H1 (cell line): ENCODE measurements at regions not wholly inside any gene's neighbourhood (a gene's known extent, or its start where the extent isn't known, plus 50 kb on each side); places are given as distances from the start of the nearest gene placed in this dataset.

ENCODE experiments used
- CTCF ChIA-PET: fragments of 300-600 bp; sonication (Branson Sonifier 250); formaldehyde crosslinking; loops from one replicate; lab custom pipeline; 2021; ENCODE audit not compliant: partially characterized antibody; lab: Charles Lee
- POLR2A ChIA-PET: fragments of 300-600 bp; sonication (Branson Sonifier 250); formaldehyde crosslinking; loops from one replicate; lab custom pipeline; 2021; ENCODE audit warnings: inconsistent platforms; ENCODE audit not compliant: partially characterized antibody; lab: Charles Lee
- DNase-seq, 2 experiments: peaks; one replicate each; pipeline versions ENCODE4 v3.0.0 to v3.0.0-alpha.2; 2010 to 2022; ENCODE audit warnings: low spot score in 2 of 2, low read depth in 1 of 2, mixed read lengths in 1 of 2
- FAIRE-seq: peaks from 2 replicates; lab custom pipeline; 2011; peaks lifted over from hg19 to GRCh38; lab: Jason Lieb, UNC
- H2AFZ ChIP-seq: 2 replicates; pipeline ENCODE4 v1.8.1; 2012; ENCODE audit warnings: low read length, inconsistent platforms
- H2AK5ac ChIP-seq: 2 replicates; pipeline ENCODE4 v1.6.1; 2013; ENCODE audit warnings: low read depth, low read length
- H2BK120ac ChIP-seq: replicated peaks from 2 replicates; pipeline ENCODE3; 2013; ENCODE audit warnings: low read depth, low read length, inconsistent platforms
- H2BK12ac ChIP-seq: 2 replicates; pipeline ENCODE4 v1.6.1; 2013; ENCODE audit warnings: low read depth, low read length
- H2BK15ac ChIP-seq: 2 replicates; pipeline ENCODE4 v1.6.1; 2013; ENCODE audit warnings: low read length
- H2BK20ac ChIP-seq: 2 replicates; pipeline ENCODE4 v1.6.1; 2013; ENCODE audit warnings: low read length
- H2BK5ac ChIP-seq: 2 replicates; pipeline ENCODE4 v1.6.1; 2013; ENCODE audit warnings: low read depth, low read length
- H3K14ac ChIP-seq: 2 replicates; pipeline ENCODE4 v1.6.1; 2013; ENCODE audit warnings: inconsistent platforms; ENCODE audit not compliant: insufficient read length
- H3K18ac ChIP-seq: 2 replicates; pipeline ENCODE4 v1.6.1; 2013; ENCODE audit warnings: low read length; ENCODE audit errors: extremely low read depth
- H3K23ac ChIP-seq: 2 replicates; pipeline ENCODE4 v1.6.1; 2013; ENCODE audit warnings: inconsistent platforms; ENCODE audit not compliant: insufficient read length
- H3K23me2 ChIP-seq: 2 replicates; pipeline ENCODE4 v1.6.1; 2013; ENCODE audit warnings: low read depth, low read length
- H3K27ac ChIP-seq: 2 replicates; pipeline ENCODE4 v1.6.1; 2011; ENCODE audit warnings: low read depth, low read length, inconsistent platforms
- H3K27me3 ChIP-seq, 4 experiments: replicated peaks in 1 of 4; 1 replicate in 1 of 4; 2 replicates in 3 of 4; pipeline versions ENCODE4 v1.6.1 to v1.8.1; 2011 to 2013; ENCODE audit warnings: low read length in 3 of 4, mild to moderate bottlenecking in 3 of 4, inconsistent platforms in 2 of 4, mixed read lengths in 2 of 4, moderate library complexity in 1 of 4; ENCODE audit not compliant: control insufficient read depth in 3 of 4, insufficient read depth in 3 of 4; ENCODE audit errors: extremely low read depth in 1 of 4
- H3K36me3 ChIP-seq, 4 experiments: 2 replicates each; pipeline versions ENCODE4 v1.6.1 to v1.8.1; 2011 to 2013; ENCODE audit warnings: mild to moderate bottlenecking in 4 of 4, low read length in 3 of 4, moderate library complexity in 2 of 4, control low read depth in 1 of 4, inconsistent platforms in 1 of 4; ENCODE audit not compliant: insufficient read depth in 4 of 4, control insufficient read depth in 2 of 4
- H3K4ac ChIP-seq: replicated peaks from 2 replicates; pipeline ENCODE3; 2013; ENCODE audit warnings: low read length, low read depth, mixed read lengths, inconsistent platforms; ENCODE audit not compliant: insufficient read length
- H3K4me1 ChIP-seq, 4 experiments: replicated peaks in 1 of 4; 1 replicate in 1 of 4; 2 replicates in 3 of 4; pipeline versions ENCODE4 v1.6.1 to v1.8.1; 2011 to 2013; ENCODE audit warnings: low read length in 3 of 4, inconsistent platforms in 2 of 4, mixed read lengths in 1 of 4; ENCODE audit not compliant: insufficient read depth in 4 of 4, control insufficient read depth in 3 of 4
- H3K4me2 ChIP-seq, 2 experiments: 2 replicates each; pipeline versions ENCODE4 v1.6.1 to v1.8.1; 2011 to 2013; ENCODE audit warnings: low read depth in 2 of 2, low read length in 2 of 2, control low read depth in 1 of 2, inconsistent platforms in 1 of 2, mild to moderate bottlenecking in 1 of 2; ENCODE audit not compliant: insufficient read depth in 1 of 2
- H3K4me3 ChIP-seq, 4 experiments: fragments of 200-600, 300-600 bp in 1 of 4; sonication (generic), shearing (Covaris generic), sonication (Bioruptor Twin) in 1 of 4; 2 replicates each; pipeline versions ENCODE4 v1.5.1 to v1.8.1; 2011 to 2016; ENCODE audit warnings: low read length in 4 of 4, low read depth in 3 of 4, control low read depth in 2 of 4, inconsistent platforms in 2 of 4, mild to moderate bottlenecking in 2 of 4, mixed read lengths in 1 of 4, moderate library complexity in 1 of 4; ENCODE audit not compliant: insufficient read depth in 2 of 4; ENCODE audit errors: extremely low read depth in 1 of 4
- H3K56ac ChIP-seq: replicated peaks from 2 replicates; pipeline ENCODE3; 2013; ENCODE audit warnings: low read depth, mild to moderate bottlenecking, mixed read lengths, low read length, inconsistent platforms; ENCODE audit not compliant: insufficient read length
- H3K79me1 ChIP-seq: 2 replicates; pipeline ENCODE4 v1.6.1; 2013; ENCODE audit warnings: low read depth, low read length, control low read depth
- H3K79me2 ChIP-seq, 2 experiments: 2 replicates each; pipeline versions ENCODE4 v1.6.1 to v1.8.1; 2012 to 2013; ENCODE audit warnings: low read length in 2 of 2, mild to moderate bottlenecking in 2 of 2, inconsistent platforms in 1 of 2; ENCODE audit not compliant: insufficient read depth in 2 of 2, control insufficient read depth in 1 of 2
- H3K9ac ChIP-seq, 4 experiments: replicated peaks in 1 of 4; 1 replicate in 1 of 4; 2 replicates in 3 of 4; pipeline versions ENCODE4 v1.6.1 to v1.8.1; 2011 to 2013; ENCODE audit warnings: low read depth in 3 of 4, low read length in 3 of 4, control low read depth in 2 of 4, mild to moderate bottlenecking in 2 of 4, moderate library complexity in 2 of 4, inconsistent platforms in 1 of 4; ENCODE audit errors: extremely low read depth in 1 of 4
- H3K9me3 ChIP-seq, 2 experiments: 2 replicates each; pipeline versions ENCODE4 v1.6.1 to v1.8.1; 2012 to 2013; ENCODE audit warnings: mild to moderate bottlenecking in 2 of 2, moderate library complexity in 2 of 2, control low read depth in 1 of 2, inconsistent platforms in 1 of 2, low read depth in 1 of 2, low read length in 1 of 2, mixed read lengths in 1 of 2; ENCODE audit not compliant: insufficient read depth in 2 of 2
- H4K20me1 ChIP-seq, 2 experiments: replicated peaks in 1 of 2; 2 replicates each; pipeline versions ENCODE3 to v1.8.1; 2011 to 2013; ENCODE audit warnings: inconsistent platforms in 2 of 2, low read length in 2 of 2, mild to moderate bottlenecking in 1 of 2; ENCODE audit not compliant: insufficient read depth in 2 of 2, control insufficient read depth in 1 of 2
- H4K5ac ChIP-seq: 2 replicates; pipeline ENCODE4 v1.6.1; 2013; ENCODE audit warnings: low read length, low read depth, mixed read lengths, inconsistent platforms; ENCODE audit not compliant: insufficient read length
- H4K8ac ChIP-seq: 2 replicates; pipeline ENCODE4 v1.8.0; 2013; ENCODE audit warnings: mild to moderate bottlenecking, moderate library complexity, low read length, inconsistent platforms; ENCODE audit not compliant: insufficient read depth; ENCODE audit errors: extremely low read depth
- H4K91ac ChIP-seq: replicated peaks from 2 replicates; pipeline ENCODE3; 2013; ENCODE audit warnings: low read length, mixed read lengths, inconsistent platforms; ENCODE audit not compliant: insufficient read length
- CBX8 ChIP-seq: fragments of 300-800, 300-1000 bp; sonication (generic); IDR thresholded peaks from 2 replicates; pipeline ENCODE4 v1.7.1; 2016; ENCODE audit warnings: low read depth, low read length, borderline replicate concordance
- CEBPB ChIP-seq: IDR thresholded peaks from 2 replicates; pipeline ENCODE4 v1.6.1; 2012; ENCODE audit warnings: low read depth, low read length
- EGR1 ChIP-seq: IDR thresholded peaks from 2 replicates; pipeline ENCODE4 v1.6.1; 2011; ENCODE audit warnings: low read depth, low read length, borderline replicate concordance
- HDAC2 ChIP-seq, 2 experiments: fragments of 300-600 bp in 1 of 2; sonication (generic) in 1 of 2; IDR thresholded peaks; 2 replicates each; pipeline ENCODE4 v1.6.1; 2011 to 2012; ENCODE audit warnings: low read depth in 2 of 2, low read length in 2 of 2, mild to moderate bottlenecking in 2 of 2, moderate library complexity in 2 of 2, borderline replicate concordance in 1 of 2, inconsistent platforms in 1 of 2
- KDM1A ChIP-seq: fragments of 200-600, 300-600 bp; sonication (generic); IDR thresholded peaks from 2 replicates; pipeline ENCODE4 v1.7.1; 2016; ENCODE audit warnings: mild to moderate bottlenecking, low read length, borderline replicate concordance
- PHF8 ChIP-seq: fragments of 200-600 bp; sonication (generic); conservative IDR thresholded peaks from 2 replicates; pipeline ENCODE4 v1.7.1; 2012; ENCODE audit warnings: low read depth, mild to moderate bottlenecking, inconsistent platforms, low read length, moderate library complexity
- POU5F1 ChIP-seq: IDR thresholded peaks from 2 replicates; pipeline ENCODE4 v1.6.1; 2011; ENCODE audit warnings: low read depth, mild to moderate bottlenecking, low read length, moderate library complexity
- RAD21 ChIP-seq, 2 experiments: IDR thresholded peaks in 1 of 2; conservative IDR thresholded peaks in 1 of 2; 2 replicates each; pipeline ENCODE4 v1.6.1; 2011; ENCODE audit warnings: low read depth in 2 of 2, low read length in 2 of 2, improper control_type of control experiment in 1 of 2, inconsistent platforms in 1 of 2, mild to moderate bottlenecking in 1 of 2, moderate library complexity in 1 of 2
- SP4 ChIP-seq: IDR thresholded peaks from 2 replicates; pipeline ENCODE4 v1.6.1; 2012; ENCODE audit warnings: low read length, inconsistent platforms
- SRF ChIP-seq: IDR thresholded peaks from 2 replicates; pipeline ENCODE4 v1.6.1; 2011; ENCODE audit warnings: mild to moderate bottlenecking, low read depth, low read length, moderate library complexity
- SUZ12 ChIP-seq: fragments of 200-600 bp; sonication (generic); IDR thresholded peaks from 2 replicates; pipeline ENCODE4 v1.6.1; 2012; ENCODE audit warnings: mild to moderate bottlenecking, inconsistent platforms, low read length, moderate library complexity, mixed read lengths
- TAF7 ChIP-seq: optimal IDR thresholded peaks from 2 replicates; pipeline ENCODE3; 2011; ENCODE audit warnings: low read depth, mild to moderate bottlenecking, inconsistent platforms, low read length, moderate library complexity, borderline replicate concordance
- TEAD4 ChIP-seq: IDR thresholded peaks from 2 replicates; pipeline ENCODE4 v1.6.1; 2012; ENCODE audit warnings: low read depth, low read length, inconsistent platforms, mixed read lengths
- WGBS, 2 experiments: shearing (Covaris generic) in 1 of 2; methylation state at CpG; one replicate each; pipeline versions ENCODE4 v1.1.6 to v1.1.7; 2013 to 2015; ENCODE audit warnings: low lambda C conversion rate in 2 of 2, mixed read lengths in 2 of 2, inconsistent platforms in 1 of 2, low coverage in 1 of 2, missing lambda C conversion rate in 1 of 2; ENCODE audit not compliant: insufficient replicate concordance in 2 of 2, insufficient coverage in 1 of 2, insufficient read length in 1 of 2; ENCODE audit errors: extremely low coverage in 1 of 2, missing lambda C conversion rate in 1 of 2; 5-methylcytosine and 5-hydroxymethylcytosine counted together
- TF ChIP-seq, protein P1 (sequence below): IDR thresholded peaks from 2 replicates; pipeline ENCODE4 v1.6.1; 2011; ENCODE audit warnings: low read depth, mild to moderate bottlenecking, low read length; ENCODE audit not compliant: insufficient read depth

DNA sequence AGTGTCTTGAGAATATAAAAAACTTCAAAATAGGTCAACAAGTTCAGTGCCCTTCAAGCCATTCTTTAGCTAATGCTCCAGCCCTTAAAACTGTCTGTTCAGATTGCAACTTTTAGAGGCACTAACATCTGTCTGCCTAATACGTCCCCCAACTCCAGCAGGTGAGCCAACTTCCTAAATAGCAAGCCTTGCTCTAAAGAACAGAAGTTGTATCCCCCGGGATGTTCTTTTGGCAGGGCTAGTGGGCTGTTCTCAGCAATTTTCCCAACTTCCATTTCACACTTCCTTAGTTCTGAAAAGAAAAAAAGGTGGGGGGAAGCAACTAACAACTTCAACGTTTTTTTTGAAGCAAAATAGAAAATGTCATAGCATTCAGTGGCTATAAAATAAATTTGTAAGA, 290.0 kb upstream of the PTCHD4 start:
- Histone ChIP-seq H3K9me3 (0 out of 4 replicates have a peak, but pooled peaks cover 0 to 3% of the 10 kb centered on the region in 2 experiments), H4K20me1 (no peaks in the 10 kb centered on the region), H2AFZ (no peak overlapping the region), H4K91ac (no peak overlapping the region), H3K79me2 (no peaks in the 10 kb centered on the region), H3K9ac (no peak overlapping the region), H3K27me3 (no peaks in the 10 kb centered on the region), H2BK5ac (no peak overlapping the region), H4K8ac (no peak overlapping the region), H2AK5ac (no peak overlapping the region), H3K23me2 (no peaks in the 10 kb centered on the region), H3K27ac (no peak overlapping the region), H3K79me1 (no peaks in the 10 kb centered on the region), H2BK20ac (no peak overlapping the region), H3K23ac (no peak overlapping the region), H2BK12ac (no peak overlapping the region), H3K36me3 (no peaks in the 10 kb centered on the region), H3K14ac (no peak overlapping the region), H3K4me1 (no peaks in the 10 kb centered on the region), H3K18ac (no peak overlapping the region), H4K5ac (no peak overlapping the region), H2BK120ac (no peak overlapping the region), H3K4me3 (no peak overlapping the region), H3K4me2 (no peak overlapping the region), H3K56ac (no peak overlapping the region), H3K4ac (no peak overlapping the region), H2BK15ac (no peak overlapping the region)
- DNase-seq (no peak), FAIRE-seq (no peak)
- POLR2A ChIA-PET: no interaction called here
- CTCF ChIA-PET: no interaction called here
- 88% methylated on average over 3 of the region's 3 CpGs; no CpG with 5 or more reads in 1 of the 2 experiments for WGBS, 2 experiments
- TF ChIP-seq PHF8: no peak
- TF ChIP-seq TAF7: no peak
- TF ChIP-seq SUZ12: no peak
- no peak for TF ChIP-seq POU5F1
- no peak for TF ChIP-seq CBX8
- no peak for TF ChIP-seq HDAC2 (IDR thresholded peaks at IDR 0.05; ENCODE audit: borderline replicate concordance in 1 of 2, low read depth in 2 of 2, low read length in 2 of 2)
- TF ChIP-seq KDM1A: no peak
- TF ChIP-seq EGR1: no peak
- no peak for TF ChIP-seq SRF
- no peak for TF ChIP-seq TEAD4
- no peak for TF ChIP-seq RAD21 (IDR thresholded peaks at IDR 0.05 in 1 of 2, conservative IDR thresholded peaks at IDR 0.05 in 1 of 2; ENCODE audit: low read depth in 2 of 2, low read length in 2 of 2)
- no peak for TF ChIP-seq CEBPB
- no peak for TF ChIP-seq SP4
- TF ChIP-seq, protein P1, sequence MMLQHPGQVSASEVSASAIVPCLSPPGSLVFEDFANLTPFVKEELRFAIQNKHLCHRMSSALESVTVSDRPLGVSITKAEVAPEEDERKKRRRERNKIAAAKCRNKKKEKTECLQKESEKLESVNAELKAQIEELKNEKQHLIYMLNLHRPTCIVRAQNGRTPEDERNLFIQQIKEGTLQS: no peak
